H9 (cell line): ENCODE measurements at regions not wholly inside any gene's neighbourhood (a gene's known extent, or its start where the extent isn't known, plus 50 kb on each side); places are given as distances from the start of the nearest gene placed in this dataset.
"Not testable (repeated sequence)": the region's sequence is repeated elsewhere in the genome, so short reads cannot be mapped to it uniquely, and the experiment has no call there.

Source experiments
- DNase-seq: peaks from one replicate; pipeline ENCODE4 v3.0.0-alpha.2; 2017
- H2AFZ ChIP-seq: one replicate; pipeline ENCODE4 v1.6.1; 2013; ENCODE audit warnings: mild to moderate bottlenecking, low read length, control low read depth, moderate library complexity
- H2AK5ac ChIP-seq: 2 replicates; pipeline ENCODE4 v1.6.1; 2013; ENCODE audit warnings: low read length, control low read depth, mixed read lengths; ENCODE audit not compliant: insufficient read length
- H2BK120ac ChIP-seq: one replicate; pipeline ENCODE4 v1.6.1; 2013; ENCODE audit warnings: low read depth, mild to moderate bottlenecking, low read length, control low read depth, inconsistent platforms; ENCODE audit not compliant: poor library complexity, severe bottlenecking
- H2BK12ac ChIP-seq: 2 replicates; pipeline ENCODE4 v1.6.1; 2013; ENCODE audit warnings: low read length, control low read depth, mixed read lengths, low read depth; ENCODE audit not compliant: insufficient read length
- H2BK15ac ChIP-seq: 2 replicates; pipeline ENCODE4 v1.6.1; 2013; ENCODE audit warnings: low read depth, low read length, control low read depth
- H2BK20ac ChIP-seq: one replicate; pipeline ENCODE4 v1.6.1; 2013; ENCODE audit warnings: low read depth, mild to moderate bottlenecking, low read length, control low read depth, inconsistent platforms; ENCODE audit not compliant: poor library complexity, severe bottlenecking
- H2BK5ac ChIP-seq: 2 replicates; pipeline ENCODE4 v1.6.1; 2013; ENCODE audit warnings: low read length, control low read depth, mixed read lengths; ENCODE audit not compliant: insufficient read length
- H3K14ac ChIP-seq: 2 replicates; pipeline ENCODE4 v1.6.1; 2013; ENCODE audit warnings: low read length, control low read depth; ENCODE audit not compliant: insufficient read depth
- H3K18ac ChIP-seq: 2 replicates; pipeline ENCODE4 v1.6.1; 2013; ENCODE audit warnings: low read depth, mild to moderate bottlenecking, mixed read lengths, low read length, control low read depth; ENCODE audit not compliant: insufficient read length
- H3K23ac ChIP-seq: 2 replicates; pipeline ENCODE4 v1.6.1; 2013; ENCODE audit warnings: low read length, control low read depth, mixed read lengths, low read depth; ENCODE audit not compliant: insufficient read length
- H3K23me2 ChIP-seq: 2 replicates; pipeline ENCODE4 v1.6.1; 2013; ENCODE audit warnings: low read depth, mild to moderate bottlenecking, mixed read lengths, low read length, control low read depth; ENCODE audit not compliant: insufficient read length, poor library complexity, severe bottlenecking
- H3K27ac ChIP-seq: 2 replicates; pipeline ENCODE4 v1.5.1; 2013; ENCODE audit warnings: low read length, control low read depth, mixed read lengths, low read depth; ENCODE audit not compliant: insufficient read length
- H3K27me3 ChIP-seq: 2 replicates; pipeline ENCODE4 v1.6.1; 2013; ENCODE audit warnings: low read length, control low read depth, inconsistent platforms; ENCODE audit not compliant: insufficient read depth
- H3K4ac ChIP-seq: 2 replicates; pipeline ENCODE4 v1.6.1; 2013; ENCODE audit warnings: low read depth, mild to moderate bottlenecking, control low read depth, inconsistent platforms, low read length, moderate library complexity
- H3K4me1 ChIP-seq: 2 replicates; pipeline ENCODE4 v1.6.1; 2013; ENCODE audit warnings: low read length, control low read depth, inconsistent platforms; ENCODE audit not compliant: insufficient read depth
- H3K4me2 ChIP-seq: 2 replicates; pipeline ENCODE4 v1.6.1; 2013; ENCODE audit warnings: low read length, control low read depth, mixed read lengths; ENCODE audit not compliant: insufficient read length, insufficient read depth
- H3K56ac ChIP-seq: 2 replicates; pipeline ENCODE4 v1.6.1; 2013; ENCODE audit warnings: low read depth, mild to moderate bottlenecking, mixed read lengths, low read length, control low read depth; ENCODE audit not compliant: insufficient read length
- H3K79me1 ChIP-seq: 2 replicates; pipeline ENCODE4 v1.6.1; 2013; ENCODE audit warnings: low read depth, mild to moderate bottlenecking, moderate library complexity, low read length, control low read depth, inconsistent platforms; ENCODE audit not compliant: insufficient read depth, poor library complexity, severe bottlenecking
- H3K79me2 ChIP-seq: 2 replicates; pipeline ENCODE4 v1.6.1; 2013; ENCODE audit warnings: low read length, control low read depth, inconsistent platforms; ENCODE audit not compliant: insufficient read depth
- H3K9ac ChIP-seq: 2 replicates; pipeline ENCODE4 v1.6.1; 2013; ENCODE audit warnings: low read length, control low read depth, mixed read lengths; ENCODE audit not compliant: insufficient read length; ENCODE audit errors: extremely low read depth
- H3K9me3 ChIP-seq: one replicate; pipeline ENCODE4 v1.6.1; 2013; ENCODE audit warnings: low read depth, low read length, inconsistent platforms; ENCODE audit not compliant: control insufficient read depth
- H3T11ph ChIP-seq: one replicate; pipeline ENCODE4 v1.6.1; 2013; ENCODE audit warnings: mild to moderate bottlenecking, low read length, control low read depth, inconsistent platforms
- H4K20me1 ChIP-seq: one replicate; pipeline ENCODE4 v1.6.1; 2013; ENCODE audit not compliant: control insufficient read depth, insufficient read length, insufficient read depth
- H4K5ac ChIP-seq: 2 replicates; pipeline ENCODE4 v1.6.1; 2013; ENCODE audit warnings: low read depth, mild to moderate bottlenecking, mixed read lengths, low read length, control low read depth; ENCODE audit not compliant: insufficient read length
- H4K8ac ChIP-seq: replicated peaks from 2 replicates; pipeline ENCODE4 v1.6.1; 2013; ENCODE audit warnings: low read length, control low read depth, mixed read lengths, low read depth; ENCODE audit not compliant: insufficient read length
- H4K91ac ChIP-seq: 2 replicates; pipeline ENCODE4 v1.6.1; 2013; ENCODE audit warnings: low read depth, mild to moderate bottlenecking, moderate library complexity, mixed read lengths, low read length, control low read depth; ENCODE audit not compliant: insufficient read length
- H3K27ac Mint-ChIP-seq, 3 experiments: 2 replicates in 2 of 3; 3 replicates in 1 of 3; pipeline ENCODE4 v1.8.0; 2020 to 2021; ENCODE audit warnings: mixed read lengths in 3 of 3, mild to moderate bottlenecking in 1 of 3, moderate library complexity in 1 of 3
- H3K27me3 Mint-ChIP-seq: 2 replicates; pipeline ENCODE4 v1.8.0; 2021; ENCODE audit warnings: low read depth, mild to moderate bottlenecking, moderate library complexity, mixed read lengths
- H3K36me3 Mint-ChIP-seq, 3 experiments: 2 replicates in 2 of 3; 3 replicates in 1 of 3; pipeline ENCODE4 v1.8.0; 2020 to 2021; ENCODE audit warnings: low read depth in 3 of 3, mixed read lengths in 3 of 3; ENCODE audit not compliant: insufficient read depth in 1 of 3
- H3K4me1 Mint-ChIP-seq, 2 experiments: 2 replicates each; pipeline ENCODE4 v1.8.0; 2020; ENCODE audit warnings: mixed read lengths in 2 of 2
- H3K4me3 Mint-ChIP-seq, 2 experiments: 2 replicates in 1 of 2; 3 replicates in 1 of 2; pipeline ENCODE4 v1.8.0; 2020 to 2021; ENCODE audit warnings: mild to moderate bottlenecking in 2 of 2, mixed read lengths in 2 of 2, moderate library complexity in 1 of 2
- H3K9me3 Mint-ChIP-seq, 2 experiments: 2 replicates in 1 of 2; 3 replicates in 1 of 2; pipeline ENCODE4 v1.8.0; 2020; ENCODE audit warnings: mild to moderate bottlenecking in 2 of 2, mixed read lengths in 2 of 2, moderate library complexity in 1 of 2
- CTCF ChIP-seq: fragments of 200-600 bp; sonication (generic); conservative IDR thresholded peaks from 3 replicates; pipeline ENCODE4 v1.8.0; 2021; ENCODE audit warnings: antibody characterized with exemption, mild to moderate bottlenecking
- WGBS: extraction: QIAGEN DNeasy Blood & Tissue Kit; methylation state at CpG from one replicate; pipeline ENCODE4 v1.1.7; 2013; ENCODE audit warnings: missing lambda C conversion rate, low lambda C conversion rate, mixed read lengths; ENCODE audit not compliant: insufficient read length; ENCODE audit errors: extremely low coverage; 5-methylcytosine and 5-hydroxymethylcytosine counted together

DNA sequence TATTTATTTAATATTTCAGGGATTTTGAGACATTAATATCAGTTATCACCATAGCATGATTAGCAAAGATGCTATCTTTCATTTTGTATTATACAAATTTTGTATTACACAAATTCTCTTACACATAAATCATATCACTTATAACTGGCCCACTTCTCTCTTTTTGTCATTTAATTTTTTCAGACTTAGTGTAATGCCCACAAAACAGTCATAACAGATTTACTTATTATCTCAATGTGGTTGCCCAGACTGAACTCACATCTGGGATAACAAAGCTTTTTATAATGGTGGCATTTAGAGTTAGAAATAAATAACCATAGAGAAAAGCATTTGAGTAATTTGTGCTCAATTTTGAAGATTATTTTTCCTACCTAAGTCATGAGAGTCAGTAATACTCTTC, 148.3 kb downstream of the TFAP2B start:
- Mint-ChIP-seq H3K27me3 (peaks cover 1% of the 10 kb centered on the region; the same call in 1 of the 2 replicates), H3K4me3 (no peak overlapping the region), H3K36me3 (no peaks in the 10 kb centered on the region; a peak in 1 of 7 replicates), H3K27ac (no peak overlapping the region), H3K4me1 (no peaks in the 10 kb centered on the region), H3K9me3 (no peaks in the 10 kb centered on the region)
- no peaks in the 10 kb centered on the region for H3K23me2 ChIP-seq
- no peaks in the 10 kb centered on the region for H3K4me1 ChIP-seq
- no peaks in the 10 kb centered on the region for H3K79me1 ChIP-seq
- no peak overlapping the region for H3K23ac ChIP-seq
- no peaks in the 10 kb centered on the region for H4K20me1 ChIP-seq
- no peak overlapping the region for H2BK5ac ChIP-seq
- no peak overlapping the region for H3K56ac ChIP-seq
- no peak overlapping the region for H2BK15ac ChIP-seq
- H3K4ac ChIP-seq, result no peak overlapping the region
- no peak for DNase-seq
- no peak for TF ChIP-seq CTCF
- H4K5ac ChIP-seq, result no peak overlapping the region
- no peaks in the 10 kb centered on the region for H3K27me3 ChIP-seq
- H3K14ac ChIP-seq, result no peak overlapping the region
- no peak overlapping the region for H2BK12ac ChIP-seq
- H2AFZ ChIP-seq, result no peak overlapping the region
- H3T11ph ChIP-seq, result no peak overlapping the region
- H2AK5ac ChIP-seq, result no peak overlapping the region
- H3K9ac ChIP-seq, result no peak overlapping the region
- no peak overlapping the region for H4K91ac ChIP-seq
- H3K4me2 ChIP-seq, result no peak overlapping the region
- no peak overlapping the region for H2BK20ac ChIP-seq
- no peak overlapping the region for H3K27ac ChIP-seq
- H3K79me2 ChIP-seq, result no peaks in the 10 kb centered on the region
- no peak overlapping the region for H3K18ac ChIP-seq
- H4K8ac ChIP-seq, result no peak overlapping the region
- H3K9me3 ChIP-seq, result no peaks in the 10 kb centered on the region
- H2BK120ac ChIP-seq, result no peak overlapping the region

DNA sequence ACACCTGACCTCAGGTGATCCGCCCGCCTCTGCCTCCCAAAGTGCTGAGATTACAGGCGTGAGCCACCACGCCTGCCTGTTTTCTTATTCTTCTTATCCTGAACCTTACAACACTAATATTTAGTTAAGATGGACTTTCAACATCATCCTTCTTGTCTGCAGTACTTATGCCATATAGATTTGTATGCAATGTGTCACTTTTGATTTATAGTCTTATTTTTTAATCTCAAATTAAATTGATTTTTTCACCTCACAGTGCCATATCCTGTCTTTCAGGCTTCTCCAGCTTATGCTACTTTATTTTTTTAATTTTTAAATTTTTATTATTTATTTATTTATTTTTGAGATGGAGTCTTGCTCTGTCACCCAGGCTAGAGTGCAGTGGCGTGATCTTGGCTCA, 149.6 kb downstream of the TFAP2B start:
- H3K4me1 ChIP-seq, H2BK120ac ChIP-seq, H3K4me2 ChIP-seq, H3K18ac ChIP-seq, H3K27me3 Mint-ChIP-seq, H2BK12ac ChIP-seq, H3K27ac Mint-ChIP-seq, H3K23me2 ChIP-seq, H3T11ph ChIP-seq, H3K79me1 ChIP-seq, H3K14ac ChIP-seq, H2BK15ac ChIP-seq, H3K27ac ChIP-seq, H3K9ac ChIP-seq, H2AK5ac ChIP-seq, H4K5ac ChIP-seq, H3K4ac ChIP-seq, H4K8ac ChIP-seq, H3K56ac ChIP-seq, H3K9me3 ChIP-seq, H3K9me3 Mint-ChIP-seq, H3K36me3 Mint-ChIP-seq, H2BK20ac ChIP-seq, H4K91ac ChIP-seq, H3K27me3 ChIP-seq, H3K4me3 Mint-ChIP-seq, DNase-seq, H3K23ac ChIP-seq, H3K4me1 Mint-ChIP-seq, H2AFZ ChIP-seq, H2BK5ac ChIP-seq, H4K20me1 ChIP-seq, H3K79me2 ChIP-seq: not testable (repeated sequence)
- WGBS, result no CpG with 5 or more reads among the region's 5 CpGs
